Natural killer cell (primary cell): ENCODE measurements at regions not wholly inside any gene's neighbourhood (a gene's known extent, or its start where the extent isn't known, plus 50 kb on each side); places are given as distances from the start of the nearest gene placed in this dataset.

Experiments used
- ATAC-seq, 3 donors: fragments of 150-1000 bp in 2 of 3; fragments of 200-7000 bp in 1 of 3; cut with Tn5 transposase; 1 replicate in 1 of 3; 2 replicates in 2 of 3; pipeline ENCODE4 v1.10.0; 2021; ENCODE audit warnings: mild to moderate bottlenecking in 2 of 3, moderate library complexity in 2 of 3
- DNase-seq, 2 donors: peaks; one replicate each; pipeline versions ENCODE4 v3.0.0 to v3.0.0-alpha.2; 2013 to 2021; ENCODE audit warnings: mixed read lengths in 1 of 2
- H3K27ac ChIP-seq: one replicate; pipeline ENCODE4 v1.5.1; 2013; ENCODE audit warnings: mild to moderate bottlenecking, low read length
- H3K27me3 ChIP-seq: one replicate; pipeline ENCODE4 v1.6.1; 2013; ENCODE audit warnings: low read length; ENCODE audit not compliant: control insufficient read depth, insufficient read depth
- H3K36me3 ChIP-seq: one replicate; pipeline ENCODE4 v1.6.1; 2013; ENCODE audit warnings: low read length; ENCODE audit not compliant: control insufficient read depth, insufficient read depth
- H3K4me1 ChIP-seq: one replicate; pipeline ENCODE4 v1.6.1; 2013; ENCODE audit warnings: low read length; ENCODE audit not compliant: control insufficient read depth, insufficient read depth
- H3K4me3 ChIP-seq: one replicate; pipeline ENCODE4 v1.5.1; 2013; ENCODE audit warnings: low read length
- H3K9me3 ChIP-seq: one replicate; pipeline ENCODE4 v1.6.1; 2013; ENCODE audit warnings: low read length; ENCODE audit not compliant: control insufficient read depth, insufficient read depth
- H3K27ac Mint-ChIP-seq, 2 donors: one replicate each; pipeline ENCODE4 v1.8.0; 2022; ENCODE audit warnings: mild to moderate bottlenecking in 2 of 2, mixed read lengths in 2 of 2, moderate library complexity in 1 of 2
- H3K27me3 Mint-ChIP-seq, 2 donors: one replicate each; pipeline ENCODE4 v1.8.0; 2022; ENCODE audit warnings: low read depth in 2 of 2, mixed read lengths in 2 of 2
- H3K36me3 Mint-ChIP-seq: one replicate; pipeline ENCODE4 v1.8.0; 2022; ENCODE audit warnings: mixed read lengths
- H3K4me1 Mint-ChIP-seq, 2 donors: one replicate each; pipeline ENCODE4 v1.8.0; 2022; ENCODE audit warnings: mixed read lengths in 2 of 2
- H3K4me3 Mint-ChIP-seq: one replicate; pipeline ENCODE4 v1.8.0; 2022; ENCODE audit warnings: mild to moderate bottlenecking, moderate library complexity, mixed read lengths
- H3K9me3 Mint-ChIP-seq, 2 donors: one replicate each; pipeline ENCODE4 v1.8.0; 2022; ENCODE audit warnings: mixed read lengths in 2 of 2
- WGBS: methylation state at CpG from one replicate; pipeline ENCODE4 v1.1.7; 2013; ENCODE audit warnings: missing lambda C conversion rate; ENCODE audit not compliant: insufficient coverage; 5-methylcytosine and 5-hydroxymethylcytosine counted together
- intact Hi-C: fragments of 100-400 bp; cut with micrococcal nuclease; formaldehyde crosslinking; loops from one replicate; pipeline ENCODE4 v1.14.2; 2022
- TF ChIP-seq, protein P1 (sequence below): fragments of 200-600 bp; IDR thresholded peaks from one replicate; pipeline ENCODE4 v1.8.0; 2022; ENCODE audit warnings: antibody characterized with exemption

DNA sequence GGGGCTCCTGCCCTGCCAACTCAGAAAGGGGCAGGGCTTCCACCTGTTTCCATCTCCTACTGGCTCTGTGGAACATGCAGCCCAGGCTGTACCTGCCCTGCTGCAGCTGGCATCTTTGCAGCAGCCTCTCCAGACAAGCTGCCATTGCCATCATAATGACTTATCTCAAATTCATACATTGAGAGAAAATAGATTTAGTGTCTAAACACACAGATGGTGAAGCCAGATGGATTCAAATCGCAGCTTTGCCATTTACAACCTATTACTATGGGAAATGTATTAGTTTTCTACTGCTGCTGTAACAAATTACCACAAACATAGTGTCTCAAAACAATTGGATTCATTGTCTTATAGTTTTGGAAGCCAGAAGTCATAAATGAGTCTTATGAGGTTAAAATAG is 260.0 kb downstream of the KCNA4 start:
- no peaks in the 10 kb centered on the region for H3K36me3 Mint-ChIP-seq
- no peaks in the 10 kb centered on the region for H3K27me3 Mint-ChIP-seq
- Histone ChIP-seq H3K9me3 (peaks cover 8% of the 10 kb centered on the region), H3K27ac (no peak overlapping the region), H3K4me3 (no peak overlapping the region), H3K27me3 (no peaks in the 10 kb centered on the region), H3K36me3 (no peaks in the 10 kb centered on the region), H3K4me1 (no peaks in the 10 kb centered on the region)
- WGBS: no CpG with 5 or more reads among the region's 1 CpG
- H3K4me1 Mint-ChIP-seq: no peaks in the 10 kb centered on the region
- TF ChIP-seq, protein P1, sequence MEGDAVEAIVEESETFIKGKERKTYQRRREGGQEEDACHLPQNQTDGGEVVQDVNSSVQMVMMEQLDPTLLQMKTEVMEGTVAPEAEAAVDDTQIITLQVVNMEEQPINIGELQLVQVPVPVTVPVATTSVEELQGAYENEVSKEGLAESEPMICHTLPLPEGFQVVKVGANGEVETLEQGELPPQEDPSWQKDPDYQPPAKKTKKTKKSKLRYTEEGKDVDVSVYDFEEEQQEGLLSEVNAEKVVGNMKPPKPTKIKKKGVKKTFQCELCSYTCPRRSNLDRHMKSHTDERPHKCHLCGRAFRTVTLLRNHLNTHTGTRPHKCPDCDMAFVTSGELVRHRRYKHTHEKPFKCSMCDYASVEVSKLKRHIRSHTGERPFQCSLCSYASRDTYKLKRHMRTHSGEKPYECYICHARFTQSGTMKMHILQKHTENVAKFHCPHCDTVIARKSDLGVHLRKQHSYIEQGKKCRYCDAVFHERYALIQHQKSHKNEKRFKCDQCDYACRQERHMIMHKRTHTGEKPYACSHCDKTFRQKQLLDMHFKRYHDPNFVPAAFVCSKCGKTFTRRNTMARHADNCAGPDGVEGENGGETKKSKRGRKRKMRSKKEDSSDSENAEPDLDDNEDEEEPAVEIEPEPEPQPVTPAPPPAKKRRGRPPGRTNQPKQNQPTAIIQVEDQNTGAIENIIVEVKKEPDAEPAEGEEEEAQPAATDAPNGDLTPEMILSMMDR: no peak
- ATAC-seq: no peak
- H3K27ac Mint-ChIP-seq: no peak overlapping the region
- no peak for DNase-seq
- H3K4me3 Mint-ChIP-seq: no peak overlapping the region
- intact Hi-C loops: no loop called here
- peaks cover 11 to 17% of the 10 kb centered on the region in 2 donors for H3K9me3 Mint-ChIP-seq

GRCh38 chr11:29755474-29755873 is 261.4 kb downstream of the KCNA4 start:
- H3K27me3 Mint-ChIP-seq: no peaks in the 10 kb centered on the region
- ATAC-seq: no peak
- Histone ChIP-seq H3K4me3 (no peak overlapping the region), H3K36me3 (no peaks in the 10 kb centered on the region), H3K4me1 (no peaks in the 10 kb centered on the region), H3K27ac (no peak overlapping the region), H3K27me3 (no peaks in the 10 kb centered on the region), H3K9me3 (peaks cover 8% of the 10 kb centered on the region)
- no peak overlapping the region for H3K4me3 Mint-ChIP-seq
- no peaks in the 10 kb centered on the region for H3K4me1 Mint-ChIP-seq
- 89% methylated on average over 4 of the region's 4 CpGs for WGBS
- intact Hi-C loops: no loop called here
- peaks cover 8 to 12% of the 10 kb centered on the region in 2 donors for H3K9me3 Mint-ChIP-seq
- TF ChIP-seq, protein P1: no peak
- no peak for DNase-seq
- H3K27ac Mint-ChIP-seq: no peak overlapping the region
- no peaks in the 10 kb centered on the region for H3K36me3 Mint-ChIP-seq

GRCh38 chr11:29751618-29752017 is 265.2 kb downstream of the KCNA4 start:
- Mint-ChIP-seq H3K4me3 (no peak overlapping the region), H3K27me3 (no peaks in the 10 kb centered on the region), H3K27ac (no peak overlapping the region), H3K36me3 (no peaks in the 10 kb centered on the region), H3K4me1 (no peaks in the 10 kb centered on the region), H3K9me3 (peaks cover 10 to 16% of the 10 kb centered on the region in 2 donors)
- no CpG with 5 or more reads among the region's 1 CpG for WGBS
- DNase-seq (no peak), ATAC-seq (no peak)
- no peaks in the 10 kb centered on the region for H3K4me1 ChIP-seq
- TF ChIP-seq, protein P1: no peak
- peaks cover 8% of the 10 kb centered on the region for H3K9me3 ChIP-seq
- H3K27me3 ChIP-seq: no peaks in the 10 kb centered on the region
- H3K27ac ChIP-seq: no peak overlapping the region
- intact Hi-C loops: no loop called here
- no peaks in the 10 kb centered on the region for H3K36me3 ChIP-seq
- no peak overlapping the region for H3K4me3 ChIP-seq

DNA sequence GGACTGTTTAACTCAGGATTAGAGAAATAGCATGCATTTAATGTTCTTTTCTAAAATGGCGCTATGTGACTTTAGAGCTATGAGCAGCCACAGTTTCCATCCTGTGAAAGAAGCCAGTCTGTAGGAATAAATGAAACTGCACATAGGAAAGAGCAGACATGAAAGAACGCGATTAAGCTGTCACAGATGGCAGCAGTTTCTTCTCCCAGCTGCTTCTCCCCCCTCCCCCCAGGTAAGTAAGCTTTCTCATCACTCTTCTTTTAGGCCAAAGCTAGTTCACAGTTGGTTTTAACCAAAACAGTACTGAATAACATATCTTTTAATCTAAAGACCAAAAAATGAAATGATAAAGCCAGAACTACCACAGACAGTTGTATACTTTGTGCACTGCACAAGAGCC is 266.4 kb downstream of the KCNA4 start:
- Mint-ChIP-seq H3K4me1 (no peaks in the 10 kb centered on the region), H3K27me3 (no peaks in the 10 kb centered on the region), H3K36me3 (no peaks in the 10 kb centered on the region), H3K4me3 (no peak overlapping the region), H3K9me3 (peaks cover 14 to 19% of the 10 kb centered on the region in 2 donors), H3K27ac (no peak overlapping the region)
- 67% methylated on average over 3 of the region's 3 CpGs for WGBS
- H3K4me1 ChIP-seq: no peaks in the 10 kb centered on the region
- H3K27me3 ChIP-seq: no peaks in the 10 kb centered on the region
- no peaks in the 10 kb centered on the region for H3K9me3 ChIP-seq
- DNase-seq (no peak), ATAC-seq (no peak)
- no peaks in the 10 kb centered on the region for H3K36me3 ChIP-seq
- intact Hi-C loops: no loop called here
- H3K27ac ChIP-seq: no peak overlapping the region
- TF ChIP-seq, protein P1: no peak
- H3K4me3 ChIP-seq: no peak overlapping the region
